HepG2 (cell line): ENCODE measurements at regions not wholly inside any gene's neighbourhood (a gene's known extent, or its start where the extent isn't known, plus 50 kb on each side); places are given as distances from the start of the nearest gene placed in this dataset.

Source experiments
- ATAC-seq: fragments of 200-7000 bp; cut with Tn5 transposase; 3 replicates; pipeline ENCODE4 v1.9.1; 2020; ENCODE audit warnings: mild to moderate bottlenecking, moderate library complexity
- BruUV-seq: library from RNA; stranded (reverse); fragments of 400-500 nt; replicated peaks from 2 replicates; lab custom pipeline; 2021; lab: Mats Ljungman, UMichigan
- CTCF ChIA-PET: fragments of 300-600 bp; formaldehyde crosslinking; extraction: SDS; loops from one replicate; lab custom pipeline; 2021; ENCODE audit warnings: low total read pairs, inconsistent platforms, low intra/inter-chr PET ratio; lab: Yijun Ruan, JAX
- POLR2A ChIA-PET: fragments of 350-600 bp; sonication (Branson Sonifier 250); formaldehyde crosslinking; loops from one replicate; lab custom pipeline; 2020; ENCODE audit warnings: antibody characterized with exemption, inconsistent platforms; lab: Yijun Ruan, JAX
- DNase-seq: peaks from one replicate; pipeline ENCODE4 v3.0.0-alpha.2; 2015; ENCODE audit warnings: low spot score
- FAIRE-seq: peaks from 3 replicates; lab custom pipeline; 2011; peaks lifted over from hg19 to GRCh38; lab: Jason Lieb, UNC
- H2AFZ ChIP-seq: one replicate; pipeline ENCODE4 v1.6.1; 2011; ENCODE audit warnings: low read length, inconsistent platforms
- H3K27ac ChIP-seq: fragments of 300-600 bp; 3 replicates; pipeline ENCODE4 v1.8.0; 2011; ENCODE audit warnings: mixed run types, mild to moderate bottlenecking, mixed read lengths, low read length, inconsistent platforms; ENCODE audit not compliant: insufficient read depth; ENCODE audit errors: extremely low read length
- H3K27me3 ChIP-seq, 2 experiments: fragments of 200-600 bp in 1 of 2; 2 replicates in 1 of 2; 3 replicates in 1 of 2; pipeline versions ENCODE4 v1.6.0 to v1.8.0; 2011; ENCODE audit warnings: low read length in 2 of 2, mild to moderate bottlenecking in 2 of 2, moderate library complexity in 2 of 2, inconsistent platforms in 1 of 2; ENCODE audit not compliant: insufficient read depth in 2 of 2, control insufficient read depth in 1 of 2
- H3K36me3 ChIP-seq, 2 experiments: fragments of 200-600 bp in 1 of 2; replicated peaks in 1 of 2; 2 replicates in 1 of 2; 3 replicates in 1 of 2; pipeline versions ENCODE4 v1.5.1 to v1.8.0; 2011; ENCODE audit warnings: low read length in 2 of 2, inconsistent platforms in 1 of 2; ENCODE audit not compliant: insufficient read depth in 2 of 2, control insufficient read depth in 1 of 2
- H3K4me1 ChIP-seq: 2 replicates; pipeline ENCODE4 v1.5.1; 2012; ENCODE audit warnings: low read length, inconsistent platforms; ENCODE audit not compliant: insufficient read depth
- H3K4me2 ChIP-seq: 2 replicates; pipeline ENCODE4 v1.6.0; 2011; ENCODE audit warnings: low read depth, low read length, inconsistent platforms
- H3K4me3 ChIP-seq, 3 experiments: fragments of 200-600 bp in 1 of 3; sonication (generic), shearing (Covaris generic) in 1 of 3; replicated peaks in 1 of 3; 2 replicates each; pipeline ENCODE4 v1.5.1; 2011 to 2016; ENCODE audit warnings: low read length in 3 of 3, inconsistent platforms in 2 of 3, low read depth in 2 of 3, mild to moderate bottlenecking in 2 of 3, control low read depth in 1 of 3, mixed read lengths in 1 of 3; ENCODE audit not compliant: insufficient read depth in 1 of 3
- H3K79me2 ChIP-seq: one replicate; pipeline ENCODE4 v1.6.1; 2011; ENCODE audit warnings: low read length, inconsistent platforms; ENCODE audit not compliant: insufficient read depth
- H3K9ac ChIP-seq: 2 replicates; pipeline ENCODE4 v1.6.0; 2011; ENCODE audit warnings: mild to moderate bottlenecking, low read depth, low read length, inconsistent platforms; ENCODE audit not compliant: insufficient read depth
- H3K9me3 ChIP-seq: 2 replicates; pipeline ENCODE4 v1.5.1; 2012; ENCODE audit warnings: mild to moderate bottlenecking, low read length
- H4K20me1 ChIP-seq: 2 replicates; pipeline ENCODE4 v1.6.0; 2011; ENCODE audit warnings: inconsistent platforms, mild to moderate bottlenecking, low read length, moderate library complexity; ENCODE audit not compliant: insufficient read depth
- CCDC6 ChIP-seq: sonication (generic); formaldehyde crosslinking; IDR thresholded peaks from 2 replicates; pipeline ENCODE4 v1.8.1; 2022; ENCODE audit warnings: mild to moderate bottlenecking, missing genetic modification reagents, moderate library complexity
- ELF3 ChIP-seq: IDR thresholded peaks from 2 replicates; pipeline ENCODE4 v1.6.1; 2016; ENCODE audit warnings: missing genetic modification reagents, missing compliant biosample characterization
- GZF1 ChIP-seq: sonication (generic); formaldehyde crosslinking; IDR thresholded peaks from 2 replicates; pipeline ENCODE4 v1.5.1; 2020; ENCODE audit warnings: mild to moderate bottlenecking, missing genetic modification reagents
- RFX1 ChIP-seq: fragments of 450-650 bp; IDR thresholded peaks from 2 replicates; pipeline ENCODE4 v1.6.1; 2017
- SAP130 ChIP-seq: IDR thresholded peaks from 2 replicates; pipeline ENCODE4 v1.6.1; 2016; ENCODE audit warnings: low read depth
- ZNF121 ChIP-seq: sonication (generic); formaldehyde crosslinking; IDR thresholded peaks from 2 replicates; pipeline ENCODE4 v1.5.0; 2020; ENCODE audit warnings: mild to moderate bottlenecking, missing genetic modification reagents
- ZNF354B ChIP-seq: sonication (generic); formaldehyde crosslinking; IDR thresholded peaks from 2 replicates; pipeline ENCODE4 v1.8.0; 2022; ENCODE audit warnings: mild to moderate bottlenecking, missing genetic modification reagents
- ZNF782 ChIP-seq: sonication (generic); formaldehyde crosslinking; IDR thresholded peaks from 2 replicates; pipeline ENCODE4 v1.4.0; 2020; ENCODE audit warnings: missing genetic modification reagents, mild to moderate bottlenecking, borderline replicate concordance
- in situ Hi-C: cut with HindIII; loops from 2 replicates; pipeline ENCODE4 v1.10.0; 2017; ENCODE audit warnings: low pct_unique_long_range_greater_than_20kb; ENCODE audit not compliant: extremely low pct_ligation_motif_present
- intact Hi-C: fragments of 100-400 bp; cut with micrococcal nuclease; formaldehyde crosslinking; loops from one replicate; pipeline ENCODE4 v1.10.0; 2022; ENCODE audit not compliant: unreplicated experiment
- TF ChIP-seq, protein P1 (sequence below), 2 experiments: IDR thresholded peaks; 2 replicates each; pipeline ENCODE4 v1.6.1; 2011 to 2012; ENCODE audit warnings: low read length in 2 of 2, borderline replicate concordance in 1 of 2, low read depth in 1 of 2, mild to moderate bottlenecking in 1 of 2, moderate library complexity in 1 of 2
- TF ChIP-seq, protein P2 (sequence below): sonication (generic); formaldehyde crosslinking; IDR thresholded peaks from 2 replicates; pipeline ENCODE4 v1.8.0; 2022; ENCODE audit warnings: missing genetic modification reagents, mild to moderate bottlenecking, moderate library complexity, borderline replicate concordance
- TF ChIP-seq, protein P3 (sequence below): sonication (generic); formaldehyde crosslinking; IDR thresholded peaks from 2 replicates; pipeline ENCODE4 v1.8.1; 2023; ENCODE audit warnings: mild to moderate bottlenecking, missing genetic modification reagents, borderline replicate concordance
- TF ChIP-seq, protein P4 (sequence below): sonication (generic); formaldehyde crosslinking; conservative IDR thresholded peaks from 2 replicates; pipeline ENCODE4 v1.4.0; 2020; ENCODE audit warnings: missing genetic modification reagents

DNA sequence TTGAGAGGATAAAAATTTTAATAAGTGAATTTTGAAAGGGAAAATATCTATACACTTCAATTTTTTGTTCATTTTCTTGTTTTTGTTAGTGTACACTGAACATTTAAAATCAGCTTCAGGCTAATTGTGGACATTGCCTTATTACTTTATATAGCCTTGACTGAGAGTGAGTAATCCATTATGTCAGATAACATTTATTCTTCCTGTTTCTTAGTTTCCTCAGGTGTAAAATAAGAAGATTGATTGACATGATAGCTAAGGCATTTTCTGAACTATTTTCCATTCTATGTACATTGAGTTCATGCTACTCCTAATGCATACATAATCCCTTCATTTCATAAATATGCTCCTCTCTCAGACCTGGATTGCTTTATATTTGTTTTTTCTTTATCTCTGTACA, 607.3 kb upstream of the AADAT start:
- no peak overlapping the region for H3K27ac ChIP-seq
- no peaks in the 10 kb centered on the region for H3K36me3 ChIP-seq
- H3K4me3 ChIP-seq = no peak overlapping the region
- FAIRE-seq = no peak
- no peaks in the 10 kb centered on the region for H3K4me1 ChIP-seq
- ChIA-PET CTCF (no interaction called here), POLR2A (no interaction called here)
- no TSS peak for BruUV-seq
- no peaks in the 10 kb centered on the region for H4K20me1 ChIP-seq
- no peaks in the 10 kb centered on the region; a peak in 1 of 5 replicates for H3K27me3 ChIP-seq
- no peak overlapping the region for H3K4me2 ChIP-seq
- intact Hi-C loops (no loop called here), in situ Hi-C loops (no loop called here)
- H3K9me3 ChIP-seq = no peaks in the 10 kb centered on the region
- H3K9ac ChIP-seq = no peak overlapping the region
- H2AFZ ChIP-seq = no peak overlapping the region
- DNase-seq = no peak
- TF ChIP-seq ZNF121 (CRISPR knock-in tag) = no peak
- no peak for TF ChIP-seq ZNF354B (CRISPR knock-in tag)
- no peak for TF ChIP-seq ELF3 (CRISPR knock-in tag)
- H3K79me2 ChIP-seq = no peaks in the 10 kb centered on the region
- no peak for ATAC-seq

DNA sequence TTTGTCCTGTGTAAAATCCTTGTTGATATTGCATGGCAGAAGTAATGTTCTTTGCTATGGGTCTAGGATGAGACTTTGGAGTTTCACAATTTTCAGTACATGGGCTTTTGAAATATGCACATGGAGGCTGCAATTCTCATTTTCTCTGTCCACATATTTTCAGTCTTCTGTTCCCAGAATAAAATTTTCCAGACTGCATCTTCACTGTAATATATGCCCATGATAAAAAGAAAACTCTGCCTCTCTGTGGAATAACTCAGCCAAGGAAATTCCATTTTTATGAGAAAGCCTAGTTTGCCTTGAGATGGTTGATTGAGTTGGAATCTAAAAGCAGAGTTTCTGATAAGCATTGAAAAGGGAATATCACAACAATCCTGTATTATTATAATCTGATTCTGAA, 601.4 kb upstream of the AADAT start:
- no peak for ATAC-seq
- H4K20me1 ChIP-seq = no peaks in the 10 kb centered on the region
- in situ Hi-C loops (no loop called here), intact Hi-C loops (no loop called here)
- ChIA-PET CTCF (no interaction called here), POLR2A (no interaction called here)
- H3K4me1 ChIP-seq = peaks cover 11% of the 10 kb centered on the region
- H3K4me3 ChIP-seq = no peak overlapping the region
- no peaks in the 10 kb centered on the region for H3K36me3 ChIP-seq
- H3K79me2 ChIP-seq = no peaks in the 10 kb centered on the region
- H3K27ac ChIP-seq = no peak overlapping the region
- H3K9me3 ChIP-seq = no peaks in the 10 kb centered on the region
- DNase-seq = no peak
- no peak overlapping the region for H2AFZ ChIP-seq
- BruUV-seq = no TSS peak
- no peak overlapping the region for H3K4me2 ChIP-seq
- FAIRE-seq = no peak
- H3K27me3 ChIP-seq = no peaks in the 10 kb centered on the region
- H3K9ac ChIP-seq = no peak overlapping the region
- TF ChIP-seq, protein P1, sequence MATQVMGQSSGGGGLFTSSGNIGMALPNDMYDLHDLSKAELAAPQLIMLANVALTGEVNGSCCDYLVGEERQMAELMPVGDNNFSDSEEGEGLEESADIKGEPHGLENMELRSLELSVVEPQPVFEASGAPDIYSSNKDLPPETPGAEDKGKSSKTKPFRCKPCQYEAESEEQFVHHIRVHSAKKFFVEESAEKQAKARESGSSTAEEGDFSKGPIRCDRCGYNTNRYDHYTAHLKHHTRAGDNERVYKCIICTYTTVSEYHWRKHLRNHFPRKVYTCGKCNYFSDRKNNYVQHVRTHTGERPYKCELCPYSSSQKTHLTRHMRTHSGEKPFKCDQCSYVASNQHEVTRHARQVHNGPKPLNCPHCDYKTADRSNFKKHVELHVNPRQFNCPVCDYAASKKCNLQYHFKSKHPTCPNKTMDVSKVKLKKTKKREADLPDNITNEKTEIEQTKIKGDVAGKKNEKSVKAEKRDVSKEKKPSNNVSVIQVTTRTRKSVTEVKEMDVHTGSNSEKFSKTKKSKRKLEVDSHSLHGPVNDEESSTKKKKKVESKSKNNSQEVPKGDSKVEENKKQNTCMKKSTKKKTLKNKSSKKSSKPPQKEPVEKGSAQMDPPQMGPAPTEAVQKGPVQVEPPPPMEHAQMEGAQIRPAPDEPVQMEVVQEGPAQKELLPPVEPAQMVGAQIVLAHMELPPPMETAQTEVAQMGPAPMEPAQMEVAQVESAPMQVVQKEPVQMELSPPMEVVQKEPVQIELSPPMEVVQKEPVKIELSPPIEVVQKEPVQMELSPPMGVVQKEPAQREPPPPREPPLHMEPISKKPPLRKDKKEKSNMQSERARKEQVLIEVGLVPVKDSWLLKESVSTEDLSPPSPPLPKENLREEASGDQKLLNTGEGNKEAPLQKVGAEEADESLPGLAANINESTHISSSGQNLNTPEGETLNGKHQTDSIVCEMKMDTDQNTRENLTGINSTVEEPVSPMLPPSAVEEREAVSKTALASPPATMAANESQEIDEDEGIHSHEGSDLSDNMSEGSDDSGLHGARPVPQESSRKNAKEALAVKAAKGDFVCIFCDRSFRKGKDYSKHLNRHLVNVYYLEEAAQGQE (IDR thresholded peaks at IDR 0.05; ENCODE audit: borderline replicate concordance in 1 of 2, low read depth in 1 of 2, low read length in 2 of 2) = no peak
- TF ChIP-seq, protein P2, sequence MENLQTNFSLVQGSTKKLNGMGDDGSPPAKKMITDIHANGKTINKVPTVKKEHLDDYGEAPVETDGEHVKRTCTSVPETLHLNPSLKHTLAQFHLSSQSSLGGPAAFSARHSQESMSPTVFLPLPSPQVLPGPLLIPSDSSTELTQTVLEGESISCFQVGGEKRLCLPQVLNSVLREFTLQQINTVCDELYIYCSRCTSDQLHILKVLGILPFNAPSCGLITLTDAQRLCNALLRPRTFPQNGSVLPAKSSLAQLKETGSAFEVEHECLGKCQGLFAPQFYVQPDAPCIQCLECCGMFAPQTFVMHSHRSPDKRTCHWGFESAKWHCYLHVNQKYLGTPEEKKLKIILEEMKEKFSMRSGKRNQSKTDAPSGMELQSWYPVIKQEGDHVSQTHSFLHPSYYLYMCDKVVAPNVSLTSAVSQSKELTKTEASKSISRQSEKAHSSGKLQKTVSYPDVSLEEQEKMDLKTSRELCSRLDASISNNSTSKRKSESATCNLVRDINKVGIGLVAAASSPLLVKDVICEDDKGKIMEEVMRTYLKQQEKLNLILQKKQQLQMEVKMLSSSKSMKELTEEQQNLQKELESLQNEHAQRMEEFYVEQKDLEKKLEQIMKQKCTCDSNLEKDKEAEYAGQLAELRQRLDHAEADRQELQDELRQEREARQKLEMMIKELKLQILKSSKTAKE (CRISPR knock-in tag) = no peak
- no peak for TF ChIP-seq SAP130
- TF ChIP-seq GZF1 (CRISPR knock-in tag) = no peak
- TF ChIP-seq, protein P3, sequence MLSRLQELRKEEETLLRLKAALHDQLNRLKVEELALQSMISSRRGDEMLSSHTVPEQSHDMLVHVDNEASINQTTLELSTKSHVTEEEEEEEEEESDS (CRISPR knock-in tag) = no peak
- no peak for TF ChIP-seq CCDC6 (CRISPR knock-in tag)
- no peak for TF ChIP-seq ZNF782 (CRISPR knock-in tag)
- TF ChIP-seq RFX1 = no peak
- TF ChIP-seq, protein P4, sequence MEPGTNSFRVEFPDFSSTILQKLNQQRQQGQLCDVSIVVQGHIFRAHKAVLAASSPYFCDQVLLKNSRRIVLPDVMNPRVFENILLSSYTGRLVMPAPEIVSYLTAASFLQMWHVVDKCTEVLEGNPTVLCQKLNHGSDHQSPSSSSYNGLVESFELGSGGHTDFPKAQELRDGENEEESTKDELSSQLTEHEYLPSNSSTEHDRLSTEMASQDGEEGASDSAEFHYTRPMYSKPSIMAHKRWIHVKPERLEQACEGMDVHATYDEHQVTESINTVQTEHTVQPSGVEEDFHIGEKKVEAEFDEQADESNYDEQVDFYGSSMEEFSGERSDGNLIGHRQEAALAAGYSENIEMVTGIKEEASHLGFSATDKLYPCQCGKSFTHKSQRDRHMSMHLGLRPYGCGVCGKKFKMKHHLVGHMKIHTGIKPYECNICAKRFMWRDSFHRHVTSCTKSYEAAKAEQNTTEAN (CRISPR knock-in tag) = no peak
